H9 (cell line): ENCODE measurements at regions not wholly inside any gene's neighbourhood (a gene's known extent, or its start where the extent isn't known, plus 50 kb on each side); places are given as distances from the start of the nearest gene placed in this dataset.

Experiments
- DNase-seq: peaks from one replicate; pipeline ENCODE4 v3.0.0-alpha.2; 2017
- H2AFZ ChIP-seq: one replicate; pipeline ENCODE4 v1.6.1; 2013; ENCODE audit warnings: mild to moderate bottlenecking, low read length, control low read depth, moderate library complexity
- H2AK5ac ChIP-seq: 2 replicates; pipeline ENCODE4 v1.6.1; 2013; ENCODE audit warnings: low read length, control low read depth, mixed read lengths; ENCODE audit not compliant: insufficient read length
- H2BK120ac ChIP-seq: one replicate; pipeline ENCODE4 v1.6.1; 2013; ENCODE audit warnings: low read depth, mild to moderate bottlenecking, low read length, control low read depth, inconsistent platforms; ENCODE audit not compliant: poor library complexity, severe bottlenecking
- H2BK12ac ChIP-seq: 2 replicates; pipeline ENCODE4 v1.6.1; 2013; ENCODE audit warnings: low read length, control low read depth, mixed read lengths, low read depth; ENCODE audit not compliant: insufficient read length
- H2BK15ac ChIP-seq: 2 replicates; pipeline ENCODE4 v1.6.1; 2013; ENCODE audit warnings: low read depth, low read length, control low read depth
- H2BK20ac ChIP-seq: one replicate; pipeline ENCODE4 v1.6.1; 2013; ENCODE audit warnings: low read depth, mild to moderate bottlenecking, low read length, control low read depth, inconsistent platforms; ENCODE audit not compliant: poor library complexity, severe bottlenecking
- H2BK5ac ChIP-seq: 2 replicates; pipeline ENCODE4 v1.6.1; 2013; ENCODE audit warnings: low read length, control low read depth, mixed read lengths; ENCODE audit not compliant: insufficient read length
- H3K14ac ChIP-seq: 2 replicates; pipeline ENCODE4 v1.6.1; 2013; ENCODE audit warnings: low read length, control low read depth; ENCODE audit not compliant: insufficient read depth
- H3K18ac ChIP-seq: 2 replicates; pipeline ENCODE4 v1.6.1; 2013; ENCODE audit warnings: low read depth, mild to moderate bottlenecking, mixed read lengths, low read length, control low read depth; ENCODE audit not compliant: insufficient read length
- H3K23ac ChIP-seq: 2 replicates; pipeline ENCODE4 v1.6.1; 2013; ENCODE audit warnings: low read length, control low read depth, mixed read lengths, low read depth; ENCODE audit not compliant: insufficient read length
- H3K23me2 ChIP-seq: 2 replicates; pipeline ENCODE4 v1.6.1; 2013; ENCODE audit warnings: low read depth, mild to moderate bottlenecking, mixed read lengths, low read length, control low read depth; ENCODE audit not compliant: insufficient read length, poor library complexity, severe bottlenecking
- H3K27ac ChIP-seq: 2 replicates; pipeline ENCODE4 v1.5.1; 2013; ENCODE audit warnings: low read length, control low read depth, mixed read lengths, low read depth; ENCODE audit not compliant: insufficient read length
- H3K27me3 ChIP-seq: 2 replicates; pipeline ENCODE4 v1.6.1; 2013; ENCODE audit warnings: low read length, control low read depth, inconsistent platforms; ENCODE audit not compliant: insufficient read depth
- H3K4ac ChIP-seq: 2 replicates; pipeline ENCODE4 v1.6.1; 2013; ENCODE audit warnings: low read depth, mild to moderate bottlenecking, control low read depth, inconsistent platforms, low read length, moderate library complexity
- H3K4me1 ChIP-seq: 2 replicates; pipeline ENCODE4 v1.6.1; 2013; ENCODE audit warnings: low read length, control low read depth, inconsistent platforms; ENCODE audit not compliant: insufficient read depth
- H3K4me2 ChIP-seq: 2 replicates; pipeline ENCODE4 v1.6.1; 2013; ENCODE audit warnings: low read length, control low read depth, mixed read lengths; ENCODE audit not compliant: insufficient read length, insufficient read depth
- H3K56ac ChIP-seq: 2 replicates; pipeline ENCODE4 v1.6.1; 2013; ENCODE audit warnings: low read depth, mild to moderate bottlenecking, mixed read lengths, low read length, control low read depth; ENCODE audit not compliant: insufficient read length
- H3K79me1 ChIP-seq: 2 replicates; pipeline ENCODE4 v1.6.1; 2013; ENCODE audit warnings: low read depth, mild to moderate bottlenecking, moderate library complexity, low read length, control low read depth, inconsistent platforms; ENCODE audit not compliant: insufficient read depth, poor library complexity, severe bottlenecking
- H3K79me2 ChIP-seq: 2 replicates; pipeline ENCODE4 v1.6.1; 2013; ENCODE audit warnings: low read length, control low read depth, inconsistent platforms; ENCODE audit not compliant: insufficient read depth
- H3K9ac ChIP-seq: 2 replicates; pipeline ENCODE4 v1.6.1; 2013; ENCODE audit warnings: low read length, control low read depth, mixed read lengths; ENCODE audit not compliant: insufficient read length; ENCODE audit errors: extremely low read depth
- H3K9me3 ChIP-seq: one replicate; pipeline ENCODE4 v1.6.1; 2013; ENCODE audit warnings: low read depth, low read length, inconsistent platforms; ENCODE audit not compliant: control insufficient read depth
- H3T11ph ChIP-seq: one replicate; pipeline ENCODE4 v1.6.1; 2013; ENCODE audit warnings: mild to moderate bottlenecking, low read length, control low read depth, inconsistent platforms
- H4K20me1 ChIP-seq: one replicate; pipeline ENCODE4 v1.6.1; 2013; ENCODE audit not compliant: control insufficient read depth, insufficient read length, insufficient read depth
- H4K5ac ChIP-seq: 2 replicates; pipeline ENCODE4 v1.6.1; 2013; ENCODE audit warnings: low read depth, mild to moderate bottlenecking, mixed read lengths, low read length, control low read depth; ENCODE audit not compliant: insufficient read length
- H4K8ac ChIP-seq: replicated peaks from 2 replicates; pipeline ENCODE4 v1.6.1; 2013; ENCODE audit warnings: low read length, control low read depth, mixed read lengths, low read depth; ENCODE audit not compliant: insufficient read length
- H4K91ac ChIP-seq: 2 replicates; pipeline ENCODE4 v1.6.1; 2013; ENCODE audit warnings: low read depth, mild to moderate bottlenecking, moderate library complexity, mixed read lengths, low read length, control low read depth; ENCODE audit not compliant: insufficient read length
- H3K27ac Mint-ChIP-seq, 3 experiments: 2 replicates in 2 of 3; 3 replicates in 1 of 3; pipeline ENCODE4 v1.8.0; 2020 to 2021; ENCODE audit warnings: mixed read lengths in 3 of 3, mild to moderate bottlenecking in 1 of 3, moderate library complexity in 1 of 3
- H3K27me3 Mint-ChIP-seq: 2 replicates; pipeline ENCODE4 v1.8.0; 2021; ENCODE audit warnings: low read depth, mild to moderate bottlenecking, moderate library complexity, mixed read lengths
- H3K36me3 Mint-ChIP-seq, 3 experiments: 2 replicates in 2 of 3; 3 replicates in 1 of 3; pipeline ENCODE4 v1.8.0; 2020 to 2021; ENCODE audit warnings: low read depth in 3 of 3, mixed read lengths in 3 of 3; ENCODE audit not compliant: insufficient read depth in 1 of 3
- H3K4me1 Mint-ChIP-seq, 2 experiments: 2 replicates each; pipeline ENCODE4 v1.8.0; 2020; ENCODE audit warnings: mixed read lengths in 2 of 2
- H3K4me3 Mint-ChIP-seq, 2 experiments: 2 replicates in 1 of 2; 3 replicates in 1 of 2; pipeline ENCODE4 v1.8.0; 2020 to 2021; ENCODE audit warnings: mild to moderate bottlenecking in 2 of 2, mixed read lengths in 2 of 2, moderate library complexity in 1 of 2
- H3K9me3 Mint-ChIP-seq, 2 experiments: 2 replicates in 1 of 2; 3 replicates in 1 of 2; pipeline ENCODE4 v1.8.0; 2020; ENCODE audit warnings: mild to moderate bottlenecking in 2 of 2, mixed read lengths in 2 of 2, moderate library complexity in 1 of 2
- CTCF ChIP-seq: fragments of 200-600 bp; sonication (generic); conservative IDR thresholded peaks from 3 replicates; pipeline ENCODE4 v1.8.0; 2021; ENCODE audit warnings: antibody characterized with exemption, mild to moderate bottlenecking
- WGBS: extraction: QIAGEN DNeasy Blood & Tissue Kit; methylation state at CpG from one replicate; pipeline ENCODE4 v1.1.7; 2013; ENCODE audit warnings: missing lambda C conversion rate, low lambda C conversion rate, mixed read lengths; ENCODE audit not compliant: insufficient read length; ENCODE audit errors: extremely low coverage; 5-methylcytosine and 5-hydroxymethylcytosine counted together

DNA sequence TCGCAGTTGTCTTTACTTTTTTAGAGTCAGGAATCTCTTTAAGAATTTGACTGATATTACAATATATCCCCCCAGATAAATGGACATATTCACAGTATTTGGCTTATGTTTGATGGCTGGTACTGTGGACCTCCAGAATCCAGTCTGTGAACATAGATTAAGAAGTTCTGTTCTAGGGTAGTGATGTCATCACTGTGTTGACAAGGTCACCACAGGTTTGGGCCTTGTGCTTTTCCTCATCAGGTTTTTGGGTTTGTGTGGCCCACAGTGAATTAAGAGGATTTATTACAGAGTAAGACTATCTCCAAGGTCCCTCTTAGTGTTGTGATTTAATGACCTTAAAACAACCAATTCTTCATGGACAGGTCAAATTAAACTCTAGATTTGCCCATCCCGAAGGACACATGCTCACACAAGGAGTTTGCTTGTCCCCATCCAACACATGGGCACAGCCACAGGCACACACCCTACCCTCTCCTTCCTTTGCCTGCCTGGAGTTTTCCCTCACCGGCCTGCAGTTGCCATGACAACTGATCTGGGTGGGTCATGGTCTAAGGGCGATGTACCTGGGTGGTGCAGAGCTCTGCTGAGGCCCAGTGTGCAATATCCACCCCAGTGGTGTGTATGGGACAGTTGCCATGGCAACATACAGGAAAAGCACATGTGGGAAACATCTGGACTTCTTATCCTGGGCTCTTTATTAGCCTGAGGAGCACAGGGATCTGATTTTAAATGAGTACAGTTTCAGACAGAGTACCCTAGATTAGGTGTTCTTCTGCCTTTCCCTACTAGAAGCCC, 98.6 kb downstream of the NAV1 start:
- Histone ChIP-seq H3K56ac (no peak overlapping the region), H2BK12ac (no peak overlapping the region), H3K4me1 (no peaks in the 10 kb centered on the region), H4K91ac (no peak overlapping the region), H2AFZ (no peak overlapping the region), H3T11ph (no peak overlapping the region), H3K14ac (no peak overlapping the region), H3K79me2 (no peaks in the 10 kb centered on the region), H2BK20ac (no peak overlapping the region), H3K4me2 (no peak overlapping the region), H3K23ac (no peak overlapping the region), H3K9ac (no peak overlapping the region), H3K9me3 (no peaks in the 10 kb centered on the region), H3K27me3 (no peaks in the 10 kb centered on the region), H3K18ac (no peak overlapping the region), H4K8ac (no peak overlapping the region), H3K4ac (no peak overlapping the region), H3K23me2 (no peaks in the 10 kb centered on the region), H4K20me1 (no peaks in the 10 kb centered on the region), H3K27ac (no peak overlapping the region), H2BK15ac (no peak overlapping the region), H3K79me1 (no peaks in the 10 kb centered on the region), H2BK5ac (no peak overlapping the region), H4K5ac (no peak overlapping the region), H2AK5ac (no peak overlapping the region), H2BK120ac (no peak overlapping the region)
- Mint-ChIP-seq H3K27ac (no peak overlapping the region), H3K27me3 (peaks cover 24% of the 10 kb centered on the region), H3K36me3 (no peaks in the 10 kb centered on the region), H3K4me1 (peaks cover 37 to 42% of the 10 kb centered on the region in 2 experiments), H3K9me3 (no peaks in the 10 kb centered on the region; a peak in 1 of 5 replicates), H3K4me3 (no peak overlapping the region)
- DNase-seq: no peak
- TF ChIP-seq CTCF: no peak
- no CpG with 5 or more reads among the region's 4 CpGs for WGBS
